PC-3 (cell line): ENCODE measurements at regions not wholly inside any gene's neighbourhood (a gene's known extent, or its start where the extent isn't known, plus 50 kb on each side); places are given as distances from the start of the nearest gene placed in this dataset.

Experiments used
- EZH2 ChIP-seq: fragments of 300-600 bp; sonication (generic); IDR thresholded peaks from one replicate; pipeline ENCODE4 v1.6.1; 2017; ENCODE audit warnings: antibody characterized with exemption, mild to moderate bottlenecking, low read length; ENCODE audit not compliant: unreplicated experiment
- TF ChIP-seq, protein P1 (sequence below): fragments of 300-600 bp; sonication (generic); conservative IDR thresholded peaks from 2 replicates; pipeline ENCODE4 v1.5.1; 2017; ENCODE audit warnings: antibody characterized with exemption, low read depth, mild to moderate bottlenecking, low read length

DNA sequence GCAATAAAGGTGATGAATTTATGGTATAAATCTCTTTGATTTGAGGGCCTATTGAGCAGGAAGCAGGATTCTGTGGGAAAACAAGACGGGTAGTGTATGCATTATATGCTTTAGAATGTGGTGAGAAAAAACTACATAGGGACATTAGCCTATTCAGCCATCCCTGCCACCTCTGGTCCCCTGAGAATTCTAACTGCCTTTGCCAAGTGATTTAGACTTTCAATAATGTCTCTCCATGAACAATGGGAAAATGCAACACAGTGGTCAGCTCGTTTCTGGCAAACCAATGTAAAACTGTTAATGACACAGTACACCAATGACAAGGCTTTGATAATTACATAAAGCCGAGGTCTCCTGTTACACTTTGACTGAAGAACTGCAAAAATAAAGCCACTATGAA, 314.7 kb upstream of the CNTN4 start:
- TF ChIP-seq, protein P1, sequence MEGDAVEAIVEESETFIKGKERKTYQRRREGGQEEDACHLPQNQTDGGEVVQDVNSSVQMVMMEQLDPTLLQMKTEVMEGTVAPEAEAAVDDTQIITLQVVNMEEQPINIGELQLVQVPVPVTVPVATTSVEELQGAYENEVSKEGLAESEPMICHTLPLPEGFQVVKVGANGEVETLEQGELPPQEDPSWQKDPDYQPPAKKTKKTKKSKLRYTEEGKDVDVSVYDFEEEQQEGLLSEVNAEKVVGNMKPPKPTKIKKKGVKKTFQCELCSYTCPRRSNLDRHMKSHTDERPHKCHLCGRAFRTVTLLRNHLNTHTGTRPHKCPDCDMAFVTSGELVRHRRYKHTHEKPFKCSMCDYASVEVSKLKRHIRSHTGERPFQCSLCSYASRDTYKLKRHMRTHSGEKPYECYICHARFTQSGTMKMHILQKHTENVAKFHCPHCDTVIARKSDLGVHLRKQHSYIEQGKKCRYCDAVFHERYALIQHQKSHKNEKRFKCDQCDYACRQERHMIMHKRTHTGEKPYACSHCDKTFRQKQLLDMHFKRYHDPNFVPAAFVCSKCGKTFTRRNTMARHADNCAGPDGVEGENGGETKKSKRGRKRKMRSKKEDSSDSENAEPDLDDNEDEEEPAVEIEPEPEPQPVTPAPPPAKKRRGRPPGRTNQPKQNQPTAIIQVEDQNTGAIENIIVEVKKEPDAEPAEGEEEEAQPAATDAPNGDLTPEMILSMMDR: no peak
- TF ChIP-seq EZH2: no peak
